A673 (cell line): ENCODE measurements at regions not wholly inside any gene's neighbourhood (a gene's known extent, or its start where the extent isn't known, plus 50 kb on each side); places are given as distances from the start of the nearest gene placed in this dataset.

ENCODE experiments used
- CTCF ChIP-seq: fragments of 300-800, 200-600 bp; sonication (generic); conservative IDR thresholded peaks from 2 replicates; pipeline ENCODE4 v1.5.1; 2017; ENCODE audit warnings: low read depth, mild to moderate bottlenecking, antibody characterized with exemption, low read length, moderate library complexity, mixed read lengths
- EZH2 ChIP-seq: fragments of 200-600 bp; sonication (generic); IDR thresholded peaks from 2 replicates; pipeline ENCODE4 v1.6.1; 2017; ENCODE audit warnings: borderline replicate concordance, low read depth, mild to moderate bottlenecking, mixed read lengths, antibody characterized with exemption, low read length; ENCODE audit not compliant: poor library complexity, severe bottlenecking

GRCh38 chr5:18216016-18216415 is 581.8 kb downstream of the TAF11L14 start:
- TF ChIP-seq CTCF (no peak), EZH2 (no peak)
